ENCODE measurements at regions not wholly inside any gene's neighbourhood (a gene's known extent, or its start where the extent isn't known, plus 50 kb on each side); places are given as distances from the start of the nearest gene placed in this dataset.

DNA sequence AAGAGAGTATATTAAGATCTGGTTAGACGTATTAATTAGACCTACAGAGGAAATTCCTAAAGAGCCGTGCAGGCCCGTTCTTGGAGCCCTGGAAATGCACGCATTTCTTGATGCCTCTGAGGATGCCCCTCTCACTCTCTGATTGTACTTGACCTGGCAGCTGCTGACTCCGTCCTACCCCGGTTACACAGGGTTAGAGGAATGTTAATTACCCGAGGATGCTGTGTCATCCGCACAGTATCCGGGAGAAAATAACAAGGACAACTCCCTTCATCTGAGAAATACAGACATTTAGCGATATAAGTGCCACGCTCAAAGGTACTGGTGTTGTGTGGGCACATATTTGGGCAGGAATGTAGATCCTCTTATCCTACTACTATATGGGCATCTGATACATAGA, 404.6 kb upstream of the FAT1 start:
- TF ChIP-seq, protein P1, sequence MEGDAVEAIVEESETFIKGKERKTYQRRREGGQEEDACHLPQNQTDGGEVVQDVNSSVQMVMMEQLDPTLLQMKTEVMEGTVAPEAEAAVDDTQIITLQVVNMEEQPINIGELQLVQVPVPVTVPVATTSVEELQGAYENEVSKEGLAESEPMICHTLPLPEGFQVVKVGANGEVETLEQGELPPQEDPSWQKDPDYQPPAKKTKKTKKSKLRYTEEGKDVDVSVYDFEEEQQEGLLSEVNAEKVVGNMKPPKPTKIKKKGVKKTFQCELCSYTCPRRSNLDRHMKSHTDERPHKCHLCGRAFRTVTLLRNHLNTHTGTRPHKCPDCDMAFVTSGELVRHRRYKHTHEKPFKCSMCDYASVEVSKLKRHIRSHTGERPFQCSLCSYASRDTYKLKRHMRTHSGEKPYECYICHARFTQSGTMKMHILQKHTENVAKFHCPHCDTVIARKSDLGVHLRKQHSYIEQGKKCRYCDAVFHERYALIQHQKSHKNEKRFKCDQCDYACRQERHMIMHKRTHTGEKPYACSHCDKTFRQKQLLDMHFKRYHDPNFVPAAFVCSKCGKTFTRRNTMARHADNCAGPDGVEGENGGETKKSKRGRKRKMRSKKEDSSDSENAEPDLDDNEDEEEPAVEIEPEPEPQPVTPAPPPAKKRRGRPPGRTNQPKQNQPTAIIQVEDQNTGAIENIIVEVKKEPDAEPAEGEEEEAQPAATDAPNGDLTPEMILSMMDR (conservative IDR thresholded peaks at IDR 0.05; ENCODE audit: low read depth, low read length): no peak
- no peak for TF ChIP-seq EZH2 (IDR thresholded peaks at IDR 0.05; ENCODE audit: borderline replicate concordance, low read depth, low read length, poor library complexity, severe bottlenecking)

Measured in A673 (cell line).